SK-N-SH (cell line): ENCODE measurements at regions not wholly inside any gene's neighbourhood (a gene's known extent, or its start where the extent isn't known, plus 50 kb on each side); places are given as distances from the start of the nearest gene placed in this dataset.

ENCODE experiments used
- CTCF ChIA-PET: fragments of 300-600, 350-600 bp; formaldehyde crosslinking; extraction: SDS; loops from one replicate; lab custom pipeline; 2021; lab: Yijun Ruan, JAX
- POLR2A ChIA-PET: fragments of 350-600 bp; sonication (Branson Sonifier 250); formaldehyde crosslinking; extraction: SDS; loops from one replicate; lab custom pipeline; 2020; ENCODE audit warnings: antibody characterized with exemption, inconsistent platforms; lab: Yijun Ruan, JAX
- DNase-seq: peaks from one replicate; pipeline ENCODE4 v3.0.0; 2012
- H2AFZ ChIP-seq: fragments of 200-600 bp; sonication (generic); 2 replicates; pipeline ENCODE4 v1.8.1; 2016; ENCODE audit warnings: antibody characterized with exemption, mild to moderate bottlenecking, low read depth
- H3F3A ChIP-seq: fragments of 200-600 bp; sonication (generic); replicated peaks from 2 replicates; pipeline ENCODE3; 2016; ENCODE audit warnings: antibody characterized with exemption, mild to moderate bottlenecking; ENCODE audit not compliant: insufficient read depth
- H3K27ac ChIP-seq, 2 experiments: fragments of 200-500 bp in 1 of 2; fragments of 200-600 bp in 1 of 2; sonication (Bioruptor generic) in 1 of 2; sonication (generic), shearing (Covaris generic) in 1 of 2; 2 replicates each; pipeline versions ENCODE4 v1.5.1 to v1.6.1; 2014 to 2016; ENCODE audit warnings: low read depth in 2 of 2, inconsistent platforms in 1 of 2, low read length in 1 of 2, mild to moderate bottlenecking in 1 of 2, mixed read lengths in 1 of 2
- H3K27me3 ChIP-seq: fragments of 200-600 bp; sonication (generic), shearing (Covaris generic); 2 replicates; pipeline ENCODE4 v1.6.1; 2016; ENCODE audit warnings: mixed run types; ENCODE audit not compliant: insufficient read depth
- H3K36me3 ChIP-seq, 2 experiments: fragments of 200-500 bp in 1 of 2; fragments of 200-600 bp in 1 of 2; sonication (Bioruptor generic) in 1 of 2; sonication (generic) in 1 of 2; replicated peaks in 1 of 2; 2 replicates each; pipeline versions ENCODE3 to v1.5.1; 2014 to 2016; ENCODE audit warnings: low read length in 1 of 2, mild to moderate bottlenecking in 1 of 2; ENCODE audit not compliant: insufficient read depth in 2 of 2, control insufficient read depth in 1 of 2
- H3K4me1 ChIP-seq, 2 experiments: fragments of 200-500 bp in 1 of 2; fragments of 200-600 bp in 1 of 2; sonication (Bioruptor generic) in 1 of 2; sonication (generic), shearing (Covaris generic) in 1 of 2; 2 replicates each; pipeline versions ENCODE4 v1.5.1 to v1.6.1; 2014 to 2016; ENCODE audit warnings: low read depth in 1 of 2, low read length in 1 of 2, mixed run types in 1 of 2; ENCODE audit not compliant: insufficient read depth in 2 of 2, control insufficient read depth in 1 of 2
- H3K4me2 ChIP-seq: fragments of 200-600 bp; sonication (generic), shearing (Covaris generic); 2 replicates; pipeline ENCODE4 v1.6.1; 2017; ENCODE audit warnings: mixed run types
- H3K4me3 ChIP-seq, 2 experiments: fragments of 200-500 bp in 1 of 2; fragments of 200-600 bp in 1 of 2; sonication (Bioruptor generic) in 1 of 2; sonication (generic), shearing (Covaris generic) in 1 of 2; 2 replicates each; pipeline versions ENCODE4 v1.5.1 to v1.8.1; 2014 to 2016; ENCODE audit warnings: low read depth in 2 of 2, inconsistent platforms in 1 of 2, low read length in 1 of 2, mild to moderate bottlenecking in 1 of 2, mixed read lengths in 1 of 2, moderate library complexity in 1 of 2
- H3K79me2 ChIP-seq: fragments of 200-600 bp; sonication (generic); 2 replicates; pipeline ENCODE4 v1.8.1; 2017; ENCODE audit warnings: mild to moderate bottlenecking; ENCODE audit not compliant: insufficient read depth
- H3K9ac ChIP-seq: fragments of 200-600 bp; sonication (generic); 2 replicates; pipeline ENCODE4 v1.6.1; 2017; ENCODE audit warnings: mixed run types
- H3K9me2 ChIP-seq: fragments of 200-600 bp; sonication (generic); 2 replicates; pipeline ENCODE4 v1.6.1; 2017; ENCODE audit warnings: mixed run types
- H3K9me3 ChIP-seq: fragments of 200-600 bp; sonication (generic); 2 replicates; pipeline ENCODE4 v1.6.1; 2017; ENCODE audit warnings: mixed run types, mild to moderate bottlenecking, moderate library complexity
- H4K20me1 ChIP-seq: fragments of 200-600 bp; sonication (generic); 2 replicates; pipeline ENCODE4 v1.6.1; 2017; ENCODE audit warnings: mild to moderate bottlenecking, mixed run types; ENCODE audit not compliant: insufficient read depth
- EZH2phosphoT487 ChIP-seq: fragments of 200-600 bp; sonication (generic); IDR thresholded peaks from 2 replicates; pipeline ENCODE4 v1.6.1; 2017; ENCODE audit warnings: low read depth, mixed run types, mild to moderate bottlenecking, antibody characterized with exemption, moderate library complexity, borderline replicate concordance
- FOSL2 ChIP-seq: IDR thresholded peaks from 2 replicates; pipeline ENCODE4 v1.4.0; 2012; ENCODE audit warnings: low read depth, mild to moderate bottlenecking, moderate library complexity, borderline replicate concordance
- FOXJ3 ChIP-seq: sonication (generic); formaldehyde crosslinking; IDR thresholded peaks from 2 replicates; pipeline ENCODE4 v1.5.1; 2020; ENCODE audit warnings: mild to moderate bottlenecking, missing genetic modification reagents
- JUND ChIP-seq: IDR thresholded peaks from 2 replicates; pipeline ENCODE4 v1.4.0; 2012
- MEF2A ChIP-seq: IDR thresholded peaks from 2 replicates; pipeline ENCODE4 v1.4.0; 2012; ENCODE audit warnings: low read depth, borderline replicate concordance
- NFIC ChIP-seq: IDR thresholded peaks from 2 replicates; pipeline ENCODE4 v1.4.0; 2012; ENCODE audit warnings: borderline replicate concordance
- NRF1 ChIP-seq: IDR thresholded peaks from 2 replicates; pipeline ENCODE4 v1.6.1; 2012; ENCODE audit warnings: low read depth, mild to moderate bottlenecking, low read length
- POLR2AphosphoS5 ChIP-seq: IDR thresholded peaks from 2 replicates; pipeline ENCODE4 v1.6.1; 2012; ENCODE audit warnings: low read depth, low read length
- RXRA ChIP-seq: IDR thresholded peaks from 2 replicates; pipeline ENCODE4 v1.4.0; 2012; ENCODE audit warnings: low read depth, mild to moderate bottlenecking, borderline replicate concordance
- TAF1 ChIP-seq: IDR thresholded peaks from 2 replicates; pipeline ENCODE4 v1.6.1; 2012; ENCODE audit warnings: low read depth, mild to moderate bottlenecking, low read length, moderate library complexity, borderline replicate concordance
- WGBS: methylation state at CpG from one replicate; pipeline ENCODE4 v1.1.6; 2017; ENCODE audit warnings: low lambda C conversion rate; 5-methylcytosine and 5-hydroxymethylcytosine counted together
- TF ChIP-seq, protein P1 (sequence below): IDR thresholded peaks from 2 replicates; pipeline ENCODE4 v1.4.0; 2012; ENCODE audit warnings: low read depth, borderline replicate concordance
- TF ChIP-seq, protein P2 (sequence below): IDR thresholded peaks from 2 replicates; pipeline ENCODE4; 2012
- TF ChIP-seq, protein P3 (sequence below): IDR thresholded peaks from 2 replicates; pipeline ENCODE4 v1.4.0; 2012; ENCODE audit warnings: low read depth, borderline replicate concordance
- TF ChIP-seq, protein P4 (sequence below): IDR thresholded peaks from 2 replicates; pipeline ENCODE4 v1.6.1; 2012; ENCODE audit warnings: mild to moderate bottlenecking, low read depth, low read length, moderate library complexity

DNA sequence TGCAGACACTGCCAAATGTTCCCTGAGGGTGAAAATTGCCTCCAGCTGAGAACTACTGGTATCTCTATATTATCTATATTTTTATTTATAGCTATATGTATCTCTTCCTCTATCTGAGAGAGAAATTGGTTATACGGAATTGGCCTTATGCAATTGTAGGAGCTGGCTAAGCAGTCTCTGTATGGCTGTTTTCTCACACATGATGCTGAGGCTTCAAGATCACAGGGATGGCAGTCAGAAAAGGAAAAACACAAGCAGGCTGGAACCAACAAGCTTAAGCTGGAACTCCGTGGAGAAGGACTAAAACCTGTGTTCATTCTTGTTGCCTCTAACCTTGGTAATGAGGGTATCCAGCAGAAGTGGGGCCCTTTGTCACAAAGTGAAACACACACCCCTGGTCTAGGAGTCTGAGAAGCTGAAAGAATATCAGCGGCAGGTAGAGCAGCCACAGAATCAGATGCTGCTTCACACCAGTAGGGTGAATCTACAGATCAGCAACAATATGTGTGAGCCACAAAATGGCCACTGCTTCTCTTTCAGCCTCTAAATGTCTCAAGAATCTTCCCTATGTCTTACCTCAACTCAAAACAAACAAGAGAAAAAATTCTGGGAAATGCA, 166.5 kb upstream of the PPP1R2C start:
- TF ChIP-seq, protein P1, sequence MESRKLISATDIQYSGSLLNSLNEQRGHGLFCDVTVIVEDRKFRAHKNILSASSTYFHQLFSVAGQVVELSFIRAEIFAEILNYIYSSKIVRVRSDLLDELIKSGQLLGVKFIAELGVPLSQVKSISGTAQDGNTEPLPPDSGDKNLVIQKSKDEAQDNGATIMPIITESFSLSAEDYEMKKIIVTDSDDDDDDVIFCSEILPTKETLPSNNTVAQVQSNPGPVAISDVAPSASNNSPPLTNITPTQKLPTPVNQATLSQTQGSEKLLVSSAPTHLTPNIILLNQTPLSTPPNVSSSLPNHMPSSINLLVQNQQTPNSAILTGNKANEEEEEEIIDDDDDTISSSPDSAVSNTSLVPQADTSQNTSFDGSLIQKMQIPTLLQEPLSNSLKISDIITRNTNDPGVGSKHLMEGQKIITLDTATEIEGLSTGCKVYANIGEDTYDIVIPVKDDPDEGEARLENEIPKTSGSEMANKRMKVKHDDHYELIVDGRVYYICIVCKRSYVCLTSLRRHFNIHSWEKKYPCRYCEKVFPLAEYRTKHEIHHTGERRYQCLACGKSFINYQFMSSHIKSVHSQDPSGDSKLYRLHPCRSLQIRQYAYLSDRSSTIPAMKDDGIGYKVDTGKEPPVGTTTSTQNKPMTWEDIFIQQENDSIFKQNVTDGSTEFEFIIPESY, result no peak
- no peak for TF ChIP-seq JUND
- no peak for TF ChIP-seq EZH2phosphoT487
- TF ChIP-seq MEF2A, result no peak
- no peak for TF ChIP-seq FOSL2
- no peak for TF ChIP-seq POLR2AphosphoS5
- TF ChIP-seq NRF1, result no peak
- no peak for TF ChIP-seq FOXJ3 (CRISPR knock-in tag)
- no peak for TF ChIP-seq RXRA
- TF ChIP-seq, protein P2, sequence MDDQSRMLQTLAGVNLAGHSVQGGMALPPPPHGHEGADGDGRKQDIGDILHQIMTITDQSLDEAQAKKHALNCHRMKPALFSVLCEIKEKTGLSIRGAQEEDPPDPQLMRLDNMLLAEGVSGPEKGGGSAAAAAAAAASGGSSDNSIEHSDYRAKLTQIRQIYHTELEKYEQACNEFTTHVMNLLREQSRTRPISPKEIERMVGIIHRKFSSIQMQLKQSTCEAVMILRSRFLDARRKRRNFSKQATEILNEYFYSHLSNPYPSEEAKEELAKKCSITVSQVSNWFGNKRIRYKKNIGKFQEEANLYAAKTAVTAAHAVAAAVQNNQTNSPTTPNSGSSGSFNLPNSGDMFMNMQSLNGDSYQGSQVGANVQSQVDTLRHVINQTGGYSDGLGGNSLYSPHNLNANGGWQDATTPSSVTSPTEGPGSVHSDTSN, result no peak
- TF ChIP-seq, protein P3, sequence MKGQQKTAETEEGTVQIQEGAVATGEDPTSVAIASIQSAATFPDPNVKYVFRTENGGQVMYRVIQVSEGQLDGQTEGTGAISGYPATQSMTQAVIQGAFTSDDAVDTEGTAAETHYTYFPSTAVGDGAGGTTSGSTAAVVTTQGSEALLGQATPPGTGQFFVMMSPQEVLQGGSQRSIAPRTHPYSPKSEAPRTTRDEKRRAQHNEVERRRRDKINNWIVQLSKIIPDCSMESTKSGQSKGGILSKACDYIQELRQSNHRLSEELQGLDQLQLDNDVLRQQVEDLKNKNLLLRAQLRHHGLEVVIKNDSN, result no peak
- TF ChIP-seq TAF1, result no peak
- TF ChIP-seq, protein P4, sequence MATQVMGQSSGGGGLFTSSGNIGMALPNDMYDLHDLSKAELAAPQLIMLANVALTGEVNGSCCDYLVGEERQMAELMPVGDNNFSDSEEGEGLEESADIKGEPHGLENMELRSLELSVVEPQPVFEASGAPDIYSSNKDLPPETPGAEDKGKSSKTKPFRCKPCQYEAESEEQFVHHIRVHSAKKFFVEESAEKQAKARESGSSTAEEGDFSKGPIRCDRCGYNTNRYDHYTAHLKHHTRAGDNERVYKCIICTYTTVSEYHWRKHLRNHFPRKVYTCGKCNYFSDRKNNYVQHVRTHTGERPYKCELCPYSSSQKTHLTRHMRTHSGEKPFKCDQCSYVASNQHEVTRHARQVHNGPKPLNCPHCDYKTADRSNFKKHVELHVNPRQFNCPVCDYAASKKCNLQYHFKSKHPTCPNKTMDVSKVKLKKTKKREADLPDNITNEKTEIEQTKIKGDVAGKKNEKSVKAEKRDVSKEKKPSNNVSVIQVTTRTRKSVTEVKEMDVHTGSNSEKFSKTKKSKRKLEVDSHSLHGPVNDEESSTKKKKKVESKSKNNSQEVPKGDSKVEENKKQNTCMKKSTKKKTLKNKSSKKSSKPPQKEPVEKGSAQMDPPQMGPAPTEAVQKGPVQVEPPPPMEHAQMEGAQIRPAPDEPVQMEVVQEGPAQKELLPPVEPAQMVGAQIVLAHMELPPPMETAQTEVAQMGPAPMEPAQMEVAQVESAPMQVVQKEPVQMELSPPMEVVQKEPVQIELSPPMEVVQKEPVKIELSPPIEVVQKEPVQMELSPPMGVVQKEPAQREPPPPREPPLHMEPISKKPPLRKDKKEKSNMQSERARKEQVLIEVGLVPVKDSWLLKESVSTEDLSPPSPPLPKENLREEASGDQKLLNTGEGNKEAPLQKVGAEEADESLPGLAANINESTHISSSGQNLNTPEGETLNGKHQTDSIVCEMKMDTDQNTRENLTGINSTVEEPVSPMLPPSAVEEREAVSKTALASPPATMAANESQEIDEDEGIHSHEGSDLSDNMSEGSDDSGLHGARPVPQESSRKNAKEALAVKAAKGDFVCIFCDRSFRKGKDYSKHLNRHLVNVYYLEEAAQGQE, result no peak
- TF ChIP-seq NFIC, result no peak
- Histone ChIP-seq H3K4me1 (no peaks in the 10 kb centered on the region), H3K9me2 (no peaks in the 10 kb centered on the region), H3K79me2 (no peaks in the 10 kb centered on the region), H3K4me2 (no peak overlapping the region), H2AFZ (no peak overlapping the region), H4K20me1 (no peaks in the 10 kb centered on the region), H3K36me3 (no peaks in the 10 kb centered on the region), H3K27ac (no peak overlapping the region), H3F3A (no peaks in the 10 kb centered on the region), H3K27me3 (no peaks in the 10 kb centered on the region), H3K4me3 (no peak overlapping the region), H3K9me3 (no peaks in the 10 kb centered on the region), H3K9ac (no peak overlapping the region)
- ChIA-PET CTCF (no interaction called here), POLR2A (no interaction called here)
- WGBS, result 6% methylated on average over 3 of the region's 3 CpGs
- DNase-seq, result no peak
